Peyer's patch (tissue), 4 donors: ENCODE measurements at regions not wholly inside any gene's neighbourhood (a gene's known extent, or its start where the extent isn't known, plus 50 kb on each side); places are given as distances from the start of the nearest gene placed in this dataset.

Experiments used
- POLR2A ChIP-seq, 2 donors: fragments of 450-650 bp; IDR thresholded peaks; one replicate each; pipeline ENCODE4 v1.5.1; 2017; ENCODE audit warnings: antibody characterized with exemption in 2 of 2, mild to moderate bottlenecking in 2 of 2, moderate library complexity in 2 of 2
- TF ChIP-seq, protein P1 (sequence below), 6 experiments: fragments of 450-650 bp in 4 of 6; fragments of 200-600 bp in 2 of 6; sonication (generic) in 1 of 6; IDR thresholded peaks; one replicate each; pipeline ENCODE4 v1.5.1; 2017 to 2019; ENCODE audit warnings: antibody characterized with exemption in 6 of 6, mild to moderate bottlenecking in 3 of 6, moderate library complexity in 1 of 6

DNA sequence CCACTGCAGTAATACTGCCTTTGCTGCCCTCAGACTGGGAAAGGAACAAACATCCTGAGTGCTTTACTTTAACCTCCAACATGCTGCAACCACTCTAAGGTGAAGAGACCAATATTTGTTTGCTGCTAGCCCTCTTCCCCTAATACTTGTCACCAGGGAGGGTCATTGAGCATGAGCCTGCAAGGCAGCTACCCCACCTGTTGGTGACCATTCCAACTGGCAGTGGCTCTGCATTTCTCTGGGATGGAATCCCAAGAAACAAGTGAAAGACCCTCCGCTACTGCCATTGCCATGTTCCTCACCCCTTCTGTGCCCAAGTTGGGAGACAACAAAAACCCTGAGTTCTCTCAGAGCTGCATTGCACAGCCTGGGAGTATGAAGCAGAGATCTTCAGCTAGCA, 462.7 kb downstream of the ZBBX start:
- TF ChIP-seq, protein P1, sequence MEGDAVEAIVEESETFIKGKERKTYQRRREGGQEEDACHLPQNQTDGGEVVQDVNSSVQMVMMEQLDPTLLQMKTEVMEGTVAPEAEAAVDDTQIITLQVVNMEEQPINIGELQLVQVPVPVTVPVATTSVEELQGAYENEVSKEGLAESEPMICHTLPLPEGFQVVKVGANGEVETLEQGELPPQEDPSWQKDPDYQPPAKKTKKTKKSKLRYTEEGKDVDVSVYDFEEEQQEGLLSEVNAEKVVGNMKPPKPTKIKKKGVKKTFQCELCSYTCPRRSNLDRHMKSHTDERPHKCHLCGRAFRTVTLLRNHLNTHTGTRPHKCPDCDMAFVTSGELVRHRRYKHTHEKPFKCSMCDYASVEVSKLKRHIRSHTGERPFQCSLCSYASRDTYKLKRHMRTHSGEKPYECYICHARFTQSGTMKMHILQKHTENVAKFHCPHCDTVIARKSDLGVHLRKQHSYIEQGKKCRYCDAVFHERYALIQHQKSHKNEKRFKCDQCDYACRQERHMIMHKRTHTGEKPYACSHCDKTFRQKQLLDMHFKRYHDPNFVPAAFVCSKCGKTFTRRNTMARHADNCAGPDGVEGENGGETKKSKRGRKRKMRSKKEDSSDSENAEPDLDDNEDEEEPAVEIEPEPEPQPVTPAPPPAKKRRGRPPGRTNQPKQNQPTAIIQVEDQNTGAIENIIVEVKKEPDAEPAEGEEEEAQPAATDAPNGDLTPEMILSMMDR (IDR thresholded peaks at IDR 0.05): no peak
- no peak for TF ChIP-seq POLR2A (IDR thresholded peaks at IDR 0.05)
